ENCODE measurements at regions not wholly inside any gene's neighbourhood (a gene's known extent, or its start where the extent isn't known, plus 50 kb on each side); places are given as distances from the start of the nearest gene placed in this dataset.

DNA sequence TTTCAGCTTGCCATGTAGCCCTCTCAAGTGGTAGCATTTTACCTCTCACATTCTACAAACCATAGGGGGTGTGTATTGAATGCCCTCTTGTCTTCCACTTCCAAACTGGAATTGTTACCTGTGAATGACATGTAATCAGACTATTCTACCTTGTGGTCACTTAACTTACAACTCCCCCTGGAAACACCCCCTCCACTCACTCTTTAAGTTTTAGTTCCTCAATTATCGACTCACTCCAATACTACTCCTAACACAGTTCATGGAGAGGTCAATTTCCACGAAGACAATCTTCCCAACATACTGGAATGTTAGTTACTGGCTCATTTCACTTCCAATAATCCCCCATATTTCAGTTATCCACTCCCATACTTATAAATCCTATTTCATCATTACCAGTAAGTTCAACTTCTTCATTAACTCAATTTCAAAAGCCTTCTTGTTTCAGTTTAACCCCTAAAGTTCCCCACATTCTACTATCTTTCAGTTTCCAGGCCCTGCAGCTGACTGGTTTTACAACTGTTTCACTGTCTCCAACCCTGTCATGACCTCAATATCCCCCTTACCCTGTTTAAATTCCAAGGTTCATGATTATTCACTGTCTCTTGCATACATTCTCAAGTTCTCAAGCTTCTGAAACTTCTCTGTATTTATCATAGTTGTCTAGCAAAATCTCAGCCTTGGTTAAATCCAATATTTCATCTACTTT lies 92.5 kb downstream of the C11orf87 start:
- TF ChIP-seq CREB1 (IDR thresholded peaks at IDR 0.05; ENCODE audit: low read depth) (no peak), YY1 (IDR thresholded peaks at IDR 0.05; ENCODE audit: low read depth) (no peak), TCF12 (IDR thresholded peaks at IDR 0.05; ENCODE audit: low read depth) (no peak), EGR1 (IDR thresholded peaks at IDR 0.05) (no peak), TAF1 (IDR thresholded peaks at IDR 0.05; ENCODE audit: low read depth) (no peak), USF1 (IDR thresholded peaks at IDR 0.05) (no peak), CEBPB (IDR thresholded peaks at IDR 0.05) (no peak), RAD21 (IDR thresholded peaks at IDR 0.05; ENCODE audit: low read depth) (no peak), FOXM1 (IDR thresholded peaks at IDR 0.05; ENCODE audit: borderline replicate concordance, low read depth) (no peak), TEAD4 (IDR thresholded peaks at IDR 0.05) (no peak), ZBTB7A (IDR thresholded peaks at IDR 0.05; ENCODE audit: low read depth) (no peak), NFIC (IDR thresholded peaks at IDR 0.05) (no peak), EP300 (IDR thresholded peaks at IDR 0.05; ENCODE audit: borderline replicate concordance) (no peak)
- TF ChIP-seq, protein P1, sequence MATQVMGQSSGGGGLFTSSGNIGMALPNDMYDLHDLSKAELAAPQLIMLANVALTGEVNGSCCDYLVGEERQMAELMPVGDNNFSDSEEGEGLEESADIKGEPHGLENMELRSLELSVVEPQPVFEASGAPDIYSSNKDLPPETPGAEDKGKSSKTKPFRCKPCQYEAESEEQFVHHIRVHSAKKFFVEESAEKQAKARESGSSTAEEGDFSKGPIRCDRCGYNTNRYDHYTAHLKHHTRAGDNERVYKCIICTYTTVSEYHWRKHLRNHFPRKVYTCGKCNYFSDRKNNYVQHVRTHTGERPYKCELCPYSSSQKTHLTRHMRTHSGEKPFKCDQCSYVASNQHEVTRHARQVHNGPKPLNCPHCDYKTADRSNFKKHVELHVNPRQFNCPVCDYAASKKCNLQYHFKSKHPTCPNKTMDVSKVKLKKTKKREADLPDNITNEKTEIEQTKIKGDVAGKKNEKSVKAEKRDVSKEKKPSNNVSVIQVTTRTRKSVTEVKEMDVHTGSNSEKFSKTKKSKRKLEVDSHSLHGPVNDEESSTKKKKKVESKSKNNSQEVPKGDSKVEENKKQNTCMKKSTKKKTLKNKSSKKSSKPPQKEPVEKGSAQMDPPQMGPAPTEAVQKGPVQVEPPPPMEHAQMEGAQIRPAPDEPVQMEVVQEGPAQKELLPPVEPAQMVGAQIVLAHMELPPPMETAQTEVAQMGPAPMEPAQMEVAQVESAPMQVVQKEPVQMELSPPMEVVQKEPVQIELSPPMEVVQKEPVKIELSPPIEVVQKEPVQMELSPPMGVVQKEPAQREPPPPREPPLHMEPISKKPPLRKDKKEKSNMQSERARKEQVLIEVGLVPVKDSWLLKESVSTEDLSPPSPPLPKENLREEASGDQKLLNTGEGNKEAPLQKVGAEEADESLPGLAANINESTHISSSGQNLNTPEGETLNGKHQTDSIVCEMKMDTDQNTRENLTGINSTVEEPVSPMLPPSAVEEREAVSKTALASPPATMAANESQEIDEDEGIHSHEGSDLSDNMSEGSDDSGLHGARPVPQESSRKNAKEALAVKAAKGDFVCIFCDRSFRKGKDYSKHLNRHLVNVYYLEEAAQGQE (IDR thresholded peaks at IDR 0.05; ENCODE audit: low read depth), result no peak
- TF ChIP-seq, protein P2, sequence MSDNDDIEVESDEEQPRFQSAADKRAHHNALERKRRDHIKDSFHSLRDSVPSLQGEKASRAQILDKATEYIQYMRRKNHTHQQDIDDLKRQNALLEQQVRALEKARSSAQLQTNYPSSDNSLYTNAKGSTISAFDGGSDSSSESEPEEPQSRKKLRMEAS (IDR thresholded peaks at IDR 0.05), result no peak

DNA sequence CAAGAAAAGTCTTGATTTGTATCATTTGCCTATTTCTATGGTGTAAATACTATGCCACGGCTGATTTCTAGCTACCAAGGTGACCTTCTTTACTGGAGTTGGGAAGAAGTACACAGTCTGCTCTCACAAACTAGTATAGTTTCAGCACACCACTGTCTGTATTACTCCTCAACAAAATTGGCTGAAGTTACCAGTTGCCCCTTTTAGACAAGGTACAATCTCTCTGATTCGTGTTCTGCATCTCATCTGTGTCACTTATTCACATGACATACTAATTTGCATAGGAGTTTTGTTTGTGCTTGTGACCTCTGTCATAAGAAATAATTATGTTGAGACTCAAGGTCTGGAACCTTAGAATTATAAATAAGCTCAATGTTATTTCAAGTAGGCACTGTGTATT lies 97.3 kb downstream of the C11orf87 start:
- TF ChIP-seq, protein P1 (IDR thresholded peaks at IDR 0.05; ENCODE audit: low read depth), result no peak
- TF ChIP-seq NFIC (IDR thresholded peaks at IDR 0.05) (no peak), TAF1 (IDR thresholded peaks at IDR 0.05; ENCODE audit: low read depth) (no peak)

- TF ChIP-seq, protein P1 (IDR thresholded peaks at IDR 0.05; ENCODE audit: low read depth), result no peak
- TF ChIP-seq NFIC (IDR thresholded peaks at IDR 0.05), result no peak
- no peak for TF ChIP-seq ZBTB7A (IDR thresholded peaks at IDR 0.05; ENCODE audit: low read depth)
- TF ChIP-seq CREB1 (IDR thresholded peaks at IDR 0.05; ENCODE audit: low read depth), result no peak
- TF ChIP-seq EGR1 (IDR thresholded peaks at IDR 0.05), result no peak
- TF ChIP-seq TAF1 (IDR thresholded peaks at IDR 0.05; ENCODE audit: low read depth), result no peak
- no peak for TF ChIP-seq FOXM1 (IDR thresholded peaks at IDR 0.05; ENCODE audit: borderline replicate concordance, low read depth)
- TF ChIP-seq TCF12 (IDR thresholded peaks at IDR 0.05; ENCODE audit: low read depth), result no peak
Measured at GRCh38 chr11:109521571-109522086, 99.6 kb downstream of the C11orf87 start.

DNA sequence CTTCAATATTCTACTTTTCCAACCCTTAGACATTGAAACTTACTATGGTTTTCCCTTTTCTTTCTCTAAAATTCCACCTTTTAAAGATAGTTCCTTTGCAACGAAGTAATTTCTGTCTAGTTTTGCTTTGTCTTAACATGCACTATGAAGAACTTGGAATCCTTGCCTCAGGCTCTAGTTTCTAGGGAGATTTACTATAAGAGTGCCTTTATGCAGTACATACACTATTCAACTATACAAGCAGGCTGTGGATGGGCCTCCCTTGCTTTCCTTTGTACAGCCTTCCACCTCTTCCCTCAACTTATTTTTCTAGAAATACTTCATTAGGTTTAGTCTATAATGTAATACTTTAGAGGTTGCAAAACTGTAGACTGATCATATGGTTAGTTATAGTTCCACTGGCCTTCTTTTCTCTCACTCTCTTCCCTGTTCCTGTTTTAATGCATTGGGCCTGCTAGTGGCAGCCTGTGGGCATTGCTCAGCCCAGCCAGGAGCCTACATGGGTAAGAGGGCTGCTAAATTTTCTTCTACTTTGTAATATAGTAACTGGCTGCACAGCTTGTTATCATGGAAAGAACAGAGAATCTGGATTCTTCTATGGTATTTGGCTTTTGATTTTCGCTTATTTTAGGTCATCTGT lies 100.2 kb downstream of the C11orf87 start:
- TF ChIP-seq TEAD4 (IDR thresholded peaks at IDR 0.05), result no peak
- no peak for TF ChIP-seq FOXM1 (IDR thresholded peaks at IDR 0.05; ENCODE audit: borderline replicate concordance, low read depth)
- TF ChIP-seq, protein P1 (IDR thresholded peaks at IDR 0.05; ENCODE audit: low read depth), result no peak
- no peak for TF ChIP-seq CEBPB (IDR thresholded peaks at IDR 0.05)
- TF ChIP-seq ZBTB7A (IDR thresholded peaks at IDR 0.05; ENCODE audit: low read depth), result no peak
- TF ChIP-seq TCF12 (IDR thresholded peaks at IDR 0.05; ENCODE audit: low read depth), result no peak
- no peak for TF ChIP-seq RAD21 (IDR thresholded peaks at IDR 0.05; ENCODE audit: low read depth)
- no peak for TF ChIP-seq USF1 (IDR thresholded peaks at IDR 0.05)
- TF ChIP-seq EGR1 (IDR thresholded peaks at IDR 0.05), result no peak
- no peak for TF ChIP-seq CREB1 (IDR thresholded peaks at IDR 0.05; ENCODE audit: low read depth)
- no peak for TF ChIP-seq TAF1 (IDR thresholded peaks at IDR 0.05; ENCODE audit: low read depth)
- TF ChIP-seq, protein P2 (IDR thresholded peaks at IDR 0.05), result no peak
- TF ChIP-seq EP300 (IDR thresholded peaks at IDR 0.05; ENCODE audit: borderline replicate concordance), result no peak
- TF ChIP-seq YY1 (IDR thresholded peaks at IDR 0.05; ENCODE audit: low read depth), result no peak
- no peak for TF ChIP-seq NFIC (IDR thresholded peaks at IDR 0.05)

Data from Ishikawa (cell line).